GM13976 (cell line): ENCODE measurements at regions not wholly inside any gene's neighbourhood (a gene's known extent, or its start where the extent isn't known, plus 50 kb on each side); places are given as distances from the start of the nearest gene placed in this dataset.
A peak's percentile ranks its signal among the peaks of the same experiment; 100 is the strongest.

Experiments
- DNase-seq: peaks from one replicate; pipeline ENCODE4 v3.0.0; 2012; ENCODE audit warnings: low spot score
- CTCF ChIP-seq: IDR thresholded peaks from 2 replicates; pipeline ENCODE4 v1.5.1; 2012; ENCODE audit warnings: borderline replicate concordance, mild to moderate bottlenecking; ENCODE audit not compliant: insufficient read depth; ENCODE audit errors: extremely low read depth, missing control alignments, control extremely low read depth
- in situ Hi-C: fragments of 300-500 bp; cut with MboI; formaldehyde crosslinking; loops from one replicate; pipeline ENCODE4 v1.12.0; 2022; ENCODE audit warnings: low sequenced_read_pairs, mixed read lengths, inconsistent platforms; ENCODE audit not compliant: unreplicated experiment

GRCh38 chr3:181178991-181179390 lies 189.5 kb upstream of the DNAJC19 start:
- no peak for TF ChIP-seq CTCF
- in situ Hi-C loops: no loop called here
- DNase-seq: no peak

DNA sequence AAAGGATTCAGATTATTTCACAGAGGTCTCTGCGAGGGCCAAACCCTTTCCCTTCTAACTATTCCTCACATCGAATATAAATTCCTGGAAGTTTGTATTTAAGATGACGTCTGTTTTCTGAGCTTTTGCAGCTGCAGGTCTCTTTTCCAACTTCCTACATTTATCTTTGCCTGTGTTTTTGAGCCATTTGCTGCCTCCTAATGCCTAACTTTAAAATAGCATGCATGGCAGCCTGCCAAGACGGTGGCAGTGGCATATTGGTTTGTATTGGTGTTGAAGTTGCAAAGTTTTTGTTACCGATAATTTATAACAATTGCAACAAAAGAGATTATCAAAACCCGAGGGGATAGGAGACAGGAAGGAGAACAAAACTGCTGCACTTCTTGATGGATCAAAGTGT lies 187.1 kb upstream of the DNAJC19 start:
- TF ChIP-seq CTCF: peak; percentile 34
- in situ Hi-C loops: no loop called here
- no peak for DNase-seq

DNA sequence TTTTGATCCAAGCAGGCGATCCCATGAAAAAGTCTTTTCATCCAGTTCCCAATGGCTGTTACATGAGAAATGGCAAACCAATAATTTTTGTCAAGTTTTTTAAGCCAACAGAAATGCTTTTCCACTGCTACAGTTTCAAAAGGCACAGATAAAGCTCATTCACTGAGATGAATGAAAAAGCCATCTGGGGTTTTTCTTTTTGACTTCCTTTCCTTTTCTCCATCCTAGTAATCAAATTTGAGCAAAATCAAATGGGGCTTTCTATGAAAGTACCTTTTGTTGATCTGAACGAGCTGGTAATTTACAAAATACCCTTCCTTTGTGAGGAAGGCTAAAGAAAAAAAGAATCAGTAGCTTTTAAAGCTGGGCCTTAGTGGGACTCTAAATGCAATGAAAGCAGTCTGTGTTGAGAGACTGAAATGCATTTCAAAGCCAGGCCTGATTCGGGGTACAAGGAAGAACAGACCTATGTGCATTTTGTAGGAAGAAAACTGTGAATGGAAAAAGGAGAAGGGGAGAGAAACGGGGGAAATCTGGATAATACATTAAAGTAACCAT lies 185.2 kb upstream of the DNAJC19 start:
- in situ Hi-C loops: no loop called here
- TF ChIP-seq CTCF: no peak
- no peak for DNase-seq

DNA sequence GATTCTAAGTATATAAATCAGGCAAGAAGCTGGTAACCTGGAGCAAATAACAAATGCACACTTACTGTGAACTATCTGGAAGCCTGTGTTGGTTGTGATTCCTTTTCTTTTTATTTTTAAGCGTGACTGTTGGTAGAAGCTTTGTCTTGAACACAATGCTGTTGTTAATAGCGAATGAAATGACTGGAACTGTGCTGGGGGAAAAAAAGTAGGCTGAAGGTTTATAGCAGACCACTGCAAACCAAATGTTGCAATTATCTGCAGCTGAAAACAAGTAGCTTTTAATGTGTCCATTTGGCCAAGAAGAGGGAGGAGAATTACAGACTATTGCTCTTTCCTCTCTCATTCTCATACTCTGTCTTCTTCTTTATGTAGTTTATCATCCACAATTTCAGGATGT lies 184.5 kb upstream of the DNAJC19 start:
- TF ChIP-seq CTCF: no peak
- in situ Hi-C loops: no loop called here
- DNase-seq: no peak

GRCh38 chr3:181173227-181173626 lies 183.7 kb upstream of the DNAJC19 start:
- in situ Hi-C loops: no loop called here
- no peak for DNase-seq
- no peak for TF ChIP-seq CTCF

DNA sequence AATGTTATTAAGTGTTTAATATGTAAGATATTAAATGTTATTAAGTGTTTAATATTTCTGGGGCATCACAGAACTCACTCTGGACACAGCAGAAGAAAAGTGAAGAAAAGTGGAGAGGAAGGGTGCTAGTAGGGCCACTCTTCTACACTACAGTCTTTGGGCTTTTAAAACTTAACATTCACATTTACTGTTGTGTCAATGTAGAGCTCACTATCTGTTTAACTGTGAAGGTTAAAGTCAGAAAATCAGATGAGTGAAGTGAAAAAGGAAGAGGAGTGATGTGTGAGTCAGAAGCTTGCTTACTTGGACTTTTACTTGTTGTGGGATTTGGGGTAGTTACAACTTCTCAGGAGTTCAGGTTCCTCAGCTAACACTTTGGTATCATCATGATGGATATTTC lies 145.3 kb upstream of the DNAJC19 start:
- DNase-seq: no peak
- TF ChIP-seq CTCF: no peak
- in situ Hi-C loops: no loop called here

DNA sequence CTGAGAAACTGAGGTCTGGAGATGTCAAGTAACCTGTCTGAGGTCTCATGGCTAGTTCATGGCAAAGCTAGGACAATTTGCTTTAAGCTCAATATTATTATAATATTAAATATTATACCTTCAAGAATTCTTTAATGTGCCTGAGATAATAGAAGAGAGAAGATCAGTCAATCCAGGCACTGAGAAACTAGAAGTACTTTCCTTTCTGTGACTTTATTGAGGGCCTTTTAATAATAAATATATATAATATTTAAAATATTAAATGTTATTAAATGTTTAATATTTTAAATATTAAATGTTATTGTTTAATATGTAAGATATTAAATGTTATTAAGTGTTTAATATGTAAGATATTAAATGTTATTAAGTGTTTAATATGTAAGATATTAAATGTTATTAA lies 144.3 kb upstream of the DNAJC19 start:
- in situ Hi-C loops: no loop called here
- DNase-seq: no peak
- TF ChIP-seq CTCF: no peak
